Adipocyte (in vitro differentiated cells): ENCODE measurements at regions not wholly inside any gene's neighbourhood (a gene's known extent, or its start where the extent isn't known, plus 50 kb on each side); places are given as distances from the start of the nearest gene placed in this dataset.

Experiments used
- DNase-seq: peaks from one replicate; pipeline ENCODE4 v3.0.0-alpha.2; 2015; ENCODE audit warnings: low read depth
- H3K27me3 ChIP-seq: replicated peaks from 2 replicates; pipeline ENCODE4 v1.7.0; 2013; ENCODE audit warnings: mild to moderate bottlenecking, low read length, moderate library complexity; ENCODE audit not compliant: control insufficient read depth, insufficient read depth
- H3K36me3 ChIP-seq: 2 replicates; pipeline ENCODE4 v1.7.0; 2013; ENCODE audit warnings: low read length, mild to moderate bottlenecking, moderate library complexity; ENCODE audit not compliant: control insufficient read depth, insufficient read depth, severe bottlenecking
- H3K4me1 ChIP-seq: 2 replicates; pipeline ENCODE4 v1.7.0; 2013; ENCODE audit warnings: mild to moderate bottlenecking, low read length, moderate library complexity; ENCODE audit not compliant: control insufficient read depth, insufficient read depth
- H3K4me3 ChIP-seq: 2 replicates; pipeline ENCODE4 v1.7.0; 2013; ENCODE audit warnings: mild to moderate bottlenecking, low read length, moderate library complexity
- H3K9ac ChIP-seq: 2 replicates; pipeline ENCODE4 v1.7.0; 2013; ENCODE audit warnings: mild to moderate bottlenecking, low read length, moderate library complexity
- H3K9me3 ChIP-seq: 2 replicates; pipeline ENCODE4 v1.7.0; 2013; ENCODE audit warnings: mild to moderate bottlenecking, low read length, moderate library complexity; ENCODE audit not compliant: control insufficient read depth

GRCh38 chr3:117721866-117722265 is 1012.3 kb downstream of the TUSC7 start:
- Histone ChIP-seq H3K4me3 (no peak overlapping the region), H3K9me3 (no peaks in the 10 kb centered on the region), H3K27me3 (no peaks in the 10 kb centered on the region), H3K36me3 (no peaks in the 10 kb centered on the region), H3K9ac (no peak overlapping the region), H3K4me1 (peaks cover under 1% of the 10 kb centered on the region)
- no peak for DNase-seq

DNA sequence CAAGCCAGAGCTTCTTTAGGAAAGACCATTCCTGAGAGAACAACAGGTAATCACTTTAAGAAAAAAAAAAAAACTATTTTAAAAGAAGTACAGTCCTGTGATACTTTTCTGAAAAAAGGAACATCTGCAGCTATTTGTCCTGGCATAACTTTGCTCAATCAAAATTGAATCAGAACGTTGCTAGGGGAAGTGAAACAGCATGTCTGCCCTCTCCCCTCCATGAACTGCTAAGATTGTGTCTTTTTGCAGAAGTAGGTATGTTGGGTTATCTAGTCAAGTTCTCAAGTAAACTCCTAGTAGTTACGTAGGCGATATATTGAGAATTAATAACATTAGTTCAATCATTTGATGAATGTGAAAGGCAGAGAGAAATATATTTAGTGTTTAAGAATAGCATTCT is 1013.3 kb downstream of the TUSC7 start:
- no peaks in the 10 kb centered on the region for H3K27me3 ChIP-seq
- DNase-seq = no peak
- H3K36me3 ChIP-seq = no peaks in the 10 kb centered on the region

DNA sequence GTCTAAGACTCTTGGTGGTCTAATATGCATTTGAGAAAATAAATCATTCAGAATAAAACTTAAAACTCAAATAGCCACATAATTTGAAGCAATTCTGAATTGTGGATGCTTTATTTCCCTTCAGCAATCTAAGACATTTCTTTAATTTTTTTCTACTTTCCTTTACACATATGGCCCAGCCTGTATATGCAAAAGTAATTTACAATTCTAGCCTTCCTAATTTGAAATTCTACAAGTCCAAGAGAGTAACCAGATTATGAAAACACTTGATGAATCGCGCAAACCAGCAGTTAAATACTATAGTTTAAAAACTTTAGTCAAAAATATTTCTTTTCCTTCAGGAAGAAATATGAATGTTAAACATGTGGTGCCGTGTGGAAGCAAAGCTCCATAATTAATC is 1014.2 kb downstream of the TUSC7 start:
- Histone ChIP-seq H3K9ac (no peak overlapping the region), H3K4me3 (no peak overlapping the region), H3K4me1 (peaks cover 11% of the 10 kb centered on the region), H3K9me3 (no peaks in the 10 kb centered on the region), H3K36me3 (no peaks in the 10 kb centered on the region), H3K27me3 (no peaks in the 10 kb centered on the region)
- DNase-seq = no peak

More for the DNA sequence above, 1013.3 kb downstream of the TUSC7 start:
- no peak overlapping the region for H3K4me3 ChIP-seq
- peaks cover 4% of the 10 kb centered on the region for H3K4me1 ChIP-seq
- no peak overlapping the region for H3K9ac ChIP-seq
- no peaks in the 10 kb centered on the region for H3K9me3 ChIP-seq

GRCh38 chr3:117725314-117725713 is 1015.7 kb downstream of the TUSC7 start:
- Histone ChIP-seq H3K9me3 (no peaks in the 10 kb centered on the region), H3K36me3 (no peaks in the 10 kb centered on the region), H3K4me3 (no peak overlapping the region), H3K27me3 (no peaks in the 10 kb centered on the region), H3K9ac (no peak overlapping the region), H3K4me1 (peaks cover 11% of the 10 kb centered on the region)
- no peak for DNase-seq

DNA sequence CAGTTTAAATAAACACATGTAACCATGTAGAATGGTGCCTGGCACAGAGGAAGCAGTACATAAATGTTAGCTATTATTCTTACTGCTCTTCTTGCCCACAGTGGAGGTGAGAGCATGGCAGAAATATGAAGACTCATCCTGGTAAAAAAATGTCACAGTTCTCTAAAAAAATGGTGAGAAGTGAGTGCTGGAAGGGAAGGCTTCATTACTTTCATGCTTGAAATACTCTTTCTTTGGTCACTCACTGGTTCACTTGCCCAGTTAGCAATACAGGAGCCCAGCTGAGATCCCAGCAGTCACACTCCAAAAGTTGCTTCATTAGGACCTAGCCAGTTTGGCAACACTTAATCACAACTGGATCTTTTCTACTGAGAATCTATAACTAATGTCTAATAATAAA is 1017.2 kb downstream of the TUSC7 start:
- DNase-seq = peak; percentile 12
- Histone ChIP-seq H3K27me3 (no peaks in the 10 kb centered on the region), H3K4me1 (peaks cover 11% of the 10 kb centered on the region)

DNA sequence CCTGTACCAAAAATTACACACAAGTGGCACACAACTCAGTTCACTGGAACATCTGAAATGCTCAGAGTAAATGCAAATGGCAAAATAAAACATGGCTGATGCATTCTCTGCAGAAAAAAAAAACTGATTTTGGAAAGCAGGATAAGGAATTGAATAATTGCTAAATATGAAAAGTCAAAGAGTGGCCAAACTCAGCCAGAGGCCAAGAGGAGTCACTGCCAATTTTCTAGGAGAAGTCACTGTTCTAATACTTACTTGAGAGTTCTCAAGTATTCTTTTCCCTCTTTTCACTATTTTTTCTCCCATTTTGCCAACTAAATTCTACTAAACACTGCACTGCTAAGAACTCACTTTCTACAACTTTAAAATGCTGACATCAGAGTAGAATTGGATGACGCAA is 1018.6 kb downstream of the TUSC7 start:
- no peak overlapping the region for H3K9ac ChIP-seq
- H3K27me3 ChIP-seq = no peaks in the 10 kb centered on the region

More for the DNA sequence above, 1017.2 kb downstream of the TUSC7 start:
- Histone ChIP-seq H3K9me3 (no peaks in the 10 kb centered on the region), H3K4me3 (no peak overlapping the region), H3K36me3 (no peaks in the 10 kb centered on the region), H3K9ac (no peak overlapping the region)

DNA sequence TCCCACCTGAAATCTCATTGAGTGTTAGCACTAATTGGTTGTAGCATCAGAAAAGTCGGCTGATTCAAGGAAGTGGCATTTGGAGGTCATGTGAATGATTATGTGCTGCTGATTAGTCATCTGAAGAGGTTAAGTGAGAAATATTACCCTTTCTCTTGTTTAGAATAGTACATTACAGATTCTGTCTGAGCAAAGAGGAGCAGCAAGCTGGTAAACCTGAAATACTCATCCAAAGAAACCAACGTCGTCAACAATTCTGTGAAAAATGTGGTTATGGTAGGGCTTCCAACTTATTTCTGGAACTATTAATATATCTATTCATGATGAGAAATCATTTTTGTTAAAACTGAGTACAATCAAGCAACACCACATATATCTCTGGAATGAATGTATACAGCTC is 1024.9 kb downstream of the TUSC7 start:
- Histone ChIP-seq H3K36me3 (no peaks in the 10 kb centered on the region), H3K4me1 (peaks cover 16% of the 10 kb centered on the region), H3K4me3 (no peak overlapping the region), H3K27me3 (no peaks in the 10 kb centered on the region), H3K9ac (no peak overlapping the region), H3K9me3 (no peaks in the 10 kb centered on the region)
- DNase-seq = peak; percentile 34

More for the DNA sequence above, 1018.6 kb downstream of the TUSC7 start:
- Histone ChIP-seq H3K4me3 (no peak overlapping the region), H3K36me3 (no peaks in the 10 kb centered on the region), H3K4me1 (peaks cover 11% of the 10 kb centered on the region), H3K9me3 (no peaks in the 10 kb centered on the region)
- no peak for DNase-seq

DNA sequence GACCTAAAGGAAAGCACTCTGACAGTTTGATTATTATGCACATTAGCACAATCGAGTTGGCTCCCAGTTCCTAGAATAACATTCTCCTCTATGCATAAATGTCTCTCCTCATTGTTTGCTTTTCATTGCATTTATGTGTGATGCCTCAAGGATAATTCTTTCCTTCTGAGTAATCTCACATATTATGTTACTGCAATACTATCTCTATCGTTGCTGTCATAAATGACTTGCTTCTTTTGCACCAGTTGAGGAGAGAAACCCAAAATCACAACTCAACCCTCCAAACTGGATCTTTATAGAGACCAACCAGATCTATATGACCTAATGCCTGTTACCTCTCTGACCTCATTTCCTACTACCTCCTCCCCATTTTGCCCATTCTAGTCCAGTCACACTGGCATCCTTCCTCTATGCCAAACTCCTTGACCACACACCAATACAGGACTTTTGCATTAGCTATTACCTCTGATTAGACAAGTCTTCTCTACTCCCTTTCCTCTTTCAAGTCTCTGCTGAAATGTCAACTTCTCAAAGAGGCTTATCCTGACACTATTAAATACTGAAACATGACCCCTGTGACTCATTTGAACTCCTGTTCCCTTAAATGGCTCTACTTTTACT is 1026.0 kb downstream of the TUSC7 start:
- peak; percentile 84 for DNase-seq
- no peak overlapping the region for H3K9ac ChIP-seq
- no peak overlapping the region for H3K4me3 ChIP-seq
- H3K9me3 ChIP-seq = no peaks in the 10 kb centered on the region
- no peaks in the 10 kb centered on the region for H3K27me3 ChIP-seq
- H3K4me1 ChIP-seq = peaks cover 16% of the 10 kb centered on the region
- H3K36me3 ChIP-seq = no peaks in the 10 kb centered on the region

DNA sequence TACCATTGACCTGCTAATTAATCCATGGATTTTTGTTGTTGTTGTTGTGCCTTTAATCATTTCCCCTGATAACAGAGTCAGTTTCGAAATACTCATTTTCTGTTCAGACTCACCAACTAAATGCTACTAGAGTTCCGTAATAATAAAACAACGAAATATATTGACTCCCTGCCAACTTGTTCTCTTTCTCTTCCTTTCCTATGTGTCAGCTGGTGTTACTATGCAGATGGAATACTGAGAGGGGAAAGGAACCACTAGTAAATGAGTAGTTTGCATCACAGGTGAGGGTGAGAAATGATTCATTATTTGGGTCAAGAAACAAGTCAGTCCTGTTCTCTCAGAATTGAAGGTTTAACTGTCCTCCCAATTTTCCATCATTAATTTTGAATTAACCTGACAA is 1027.3 kb downstream of the TUSC7 start:
- H3K36me3 ChIP-seq = no peaks in the 10 kb centered on the region
- DNase-seq = no peak
- H3K9me3 ChIP-seq = no peaks in the 10 kb centered on the region
- H3K4me1 ChIP-seq = peaks cover 16% of the 10 kb centered on the region
- no peak overlapping the region for H3K4me3 ChIP-seq
- no peaks in the 10 kb centered on the region for H3K27me3 ChIP-seq
- H3K9ac ChIP-seq = no peak overlapping the region

DNA sequence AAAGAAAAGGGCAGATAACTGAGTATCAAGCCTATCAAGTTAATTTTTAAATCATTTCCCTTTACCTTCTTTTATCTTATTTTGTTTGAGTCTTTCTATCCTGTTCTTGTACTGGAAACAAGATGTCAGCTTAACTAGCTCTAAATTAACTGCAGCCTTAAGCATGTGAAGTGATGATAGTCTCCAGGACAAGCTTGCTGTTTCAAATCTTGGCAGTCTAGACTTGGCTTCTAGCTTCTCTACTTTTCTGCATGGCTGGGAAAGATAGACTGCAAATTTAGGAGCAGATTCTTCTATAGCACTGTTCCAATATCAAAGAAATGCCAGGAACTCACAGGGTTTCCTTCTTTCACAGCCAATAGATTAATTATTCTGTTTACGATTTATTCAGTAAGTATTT is 1034.4 kb downstream of the TUSC7 start:
- peaks cover 4% of the 10 kb centered on the region for H3K27me3 ChIP-seq
- no peak overlapping the region for H3K4me3 ChIP-seq
- no peak overlapping the region for H3K9ac ChIP-seq
- no peaks in the 10 kb centered on the region for H3K9me3 ChIP-seq
- no peaks in the 10 kb centered on the region for H3K4me1 ChIP-seq
- DNase-seq = no peak
- no peaks in the 10 kb centered on the region for H3K36me3 ChIP-seq

DNA sequence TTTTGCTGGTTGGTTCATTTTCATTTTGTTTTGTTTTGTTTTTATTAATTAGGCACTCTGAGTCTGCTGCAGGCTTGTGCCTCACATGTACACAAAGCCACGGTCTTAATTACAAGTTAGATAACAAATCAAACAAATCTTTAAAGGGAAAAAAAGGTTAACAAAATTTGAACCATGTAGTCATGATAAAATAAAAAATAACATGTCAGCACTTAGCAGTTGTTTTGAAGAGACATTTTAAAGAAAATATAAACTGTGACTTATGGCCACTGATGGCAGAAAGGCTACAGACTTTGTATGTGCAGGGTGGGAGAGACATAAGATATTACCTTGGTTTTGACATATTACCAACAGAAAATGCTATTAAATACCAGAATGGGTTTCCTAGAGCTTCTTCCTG is 1035.4 kb downstream of the TUSC7 start:
- peaks cover 4% of the 10 kb centered on the region for H3K27me3 ChIP-seq
- no peaks in the 10 kb centered on the region for H3K4me1 ChIP-seq
- H3K4me3 ChIP-seq = no peak overlapping the region
- no peaks in the 10 kb centered on the region for H3K36me3 ChIP-seq
- no peak for DNase-seq
- H3K9ac ChIP-seq = no peak overlapping the region
- no peaks in the 10 kb centered on the region for H3K9me3 ChIP-seq

- DNase-seq = no peak
- Histone ChIP-seq H3K9me3 (no peaks in the 10 kb centered on the region), H3K9ac (no peak overlapping the region), H3K27me3 (peaks cover 4% of the 10 kb centered on the region), H3K4me1 (no peaks in the 10 kb centered on the region), H3K36me3 (no peaks in the 10 kb centered on the region), H3K4me3 (no peak overlapping the region)
Observed at GRCh38 chr3:117745516-117745915, 1035.9 kb downstream of the TUSC7 start.
